ENCODE measurements at regions not wholly inside any gene's neighbourhood (a gene's known extent, or its start where the extent isn't known, plus 50 kb on each side); places are given as distances from the start of the nearest gene placed in this dataset.
"Not testable (repeated sequence)": the region's sequence is repeated elsewhere in the genome, so short reads cannot be mapped to it uniquely, and the experiment has no call there.

DNA sequence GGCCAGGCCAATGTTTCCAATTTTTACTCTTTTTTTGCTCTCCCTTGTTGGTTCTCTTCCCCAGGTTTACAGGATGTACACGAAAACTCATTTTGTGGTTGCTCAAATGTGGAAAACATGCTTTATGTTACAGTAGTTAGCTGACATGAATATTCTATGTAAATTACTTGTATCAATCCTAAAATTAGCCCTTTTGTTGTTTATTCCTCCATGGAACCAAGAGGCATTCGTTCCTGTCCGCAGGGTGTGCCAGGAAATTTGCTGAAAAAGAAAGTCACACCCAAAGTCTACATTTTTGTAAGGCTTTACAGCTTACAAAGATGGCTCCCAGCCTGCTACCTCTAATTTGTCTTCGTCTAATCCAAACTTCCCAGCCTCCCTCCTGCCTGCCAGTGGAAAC is 652.3 kb downstream of the ETS1 start:
- DNase-seq (no peak), ATAC-seq (ENCODE audit: insufficient read depth, low FRiP score) (no peak)
- Histone ChIP-seq H3K9me3 (ENCODE audit: control insufficient read depth in 4 of 4, insufficient read depth in 3 of 4, low read length in 3 of 4) (no peaks in the 10 kb centered on the region), H3K27ac (ENCODE audit: low read depth in 1 of 2, low read length in 1 of 2) (no peak overlapping the region), H3K36me3 (ENCODE audit: control insufficient read depth in 4 of 4, insufficient read depth in 4 of 4, low read length in 4 of 4) (no peaks in the 10 kb centered on the region), H3K4me3 (no peak overlapping the region), H3K27me3 (ENCODE audit: control insufficient read depth in 3 of 3, insufficient read depth in 3 of 3, low read length in 2 of 3) (no peaks in the 10 kb centered on the region), H3K4me1 (ENCODE audit: control insufficient read depth in 5 of 5, insufficient read depth in 5 of 5, low read length in 5 of 5) (no peaks in the 10 kb centered on the region), H3K9ac (ENCODE audit: insufficient read depth in 1 of 2, low read length in 2 of 2) (no peak overlapping the region)
- no peak for TF ChIP-seq CTCF (IDR thresholded peaks at IDR 0.05; ENCODE audit: control extremely low read depth, extremely low read depth)
- WGBS, 2 donors: 83 to 89% methylated on average over 4 of the region's 4 CpGs

DNA sequence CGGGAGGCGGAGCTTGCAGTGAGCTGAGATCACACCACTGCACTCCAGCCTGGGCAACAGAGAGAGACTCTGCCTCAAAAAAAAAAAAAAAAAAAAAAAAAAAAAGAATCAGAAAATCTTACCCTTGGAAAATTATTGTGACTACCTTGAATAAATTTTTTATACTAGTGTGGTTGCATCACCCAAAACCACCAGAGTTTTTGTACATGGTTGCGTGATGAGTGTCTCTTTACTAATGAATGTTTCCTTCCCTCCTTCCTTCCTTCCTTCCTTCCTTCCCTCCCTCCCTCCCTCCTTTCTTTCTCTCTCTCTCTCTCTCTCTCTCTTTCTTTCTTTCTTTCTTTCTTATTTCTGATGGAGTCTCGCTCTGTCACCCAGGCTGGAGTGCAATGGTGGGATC is 653.4 kb downstream of the ETS1 start:
- H3K36me3 ChIP-seq (ENCODE audit: control insufficient read depth in 4 of 4, insufficient read depth in 4 of 4, low read length in 4 of 4); H3K27ac ChIP-seq (ENCODE audit: low read depth in 1 of 2, low read length in 1 of 2); ATAC-seq (ENCODE audit: insufficient read depth, low FRiP score); H3K4me3 ChIP-seq; H3K4me1 ChIP-seq (ENCODE audit: control insufficient read depth in 5 of 5, insufficient read depth in 5 of 5, low read length in 5 of 5); H3K9ac ChIP-seq (ENCODE audit: insufficient read depth in 1 of 2, low read length in 2 of 2); H3K27me3 ChIP-seq (ENCODE audit: control insufficient read depth in 3 of 3, insufficient read depth in 3 of 3, low read length in 2 of 3); DNase-seq; H3K9me3 ChIP-seq (ENCODE audit: control insufficient read depth in 4 of 4, insufficient read depth in 3 of 4, low read length in 3 of 4): not testable (repeated sequence)
- 83 to 93% methylated on average over 4 of the region's 4 CpGs for WGBS, 2 donors

- H3K9me3 ChIP-seq (ENCODE audit: control insufficient read depth in 4 of 4, insufficient read depth in 3 of 4, low read length in 3 of 4): no peaks in the 10 kb centered on the region
- DNase-seq (peak; percentile 29 to 71 (median 35)), ATAC-seq (ENCODE audit: insufficient read depth, low FRiP score) (no peak)
- no peaks in the 10 kb centered on the region for H3K4me1 ChIP-seq (ENCODE audit: control insufficient read depth in 5 of 5, insufficient read depth in 5 of 5, low read length in 5 of 5)
- H3K27me3 ChIP-seq (ENCODE audit: control insufficient read depth in 3 of 3, insufficient read depth in 3 of 3, low read length in 2 of 3): no peaks in the 10 kb centered on the region
- no peak overlapping the region for H3K9ac ChIP-seq (ENCODE audit: insufficient read depth in 1 of 2, low read length in 2 of 2)
- TF ChIP-seq CTCF (IDR thresholded peaks at IDR 0.05; ENCODE audit: control extremely low read depth, extremely low read depth): no peak
- 67 to 89% methylated on average over 7 of the region's 7 CpGs for WGBS, 2 donors
- no peak overlapping the region for H3K27ac ChIP-seq (ENCODE audit: low read depth in 1 of 2, low read length in 1 of 2)
- no peak overlapping the region for H3K4me3 ChIP-seq
- H3K36me3 ChIP-seq (ENCODE audit: control insufficient read depth in 4 of 4, insufficient read depth in 4 of 4, low read length in 4 of 4): no peaks in the 10 kb centered on the region
These were observed 655.6 kb downstream of the ETS1 start for GRCh38 chr11:127931803-127932202.

GRCh38 chr11:127926721-127927120 is 660.6 kb downstream of the ETS1 start:
- ATAC-seq (ENCODE audit: insufficient read depth, low FRiP score): no peak
- WGBS, 2 donors: 94 to 96% methylated on average over 8 of the region's 8 CpGs

More at GRCh38 chr11:127926721-127927120, 660.6 kb downstream of the ETS1 start:
- H3K9ac ChIP-seq (ENCODE audit: insufficient read depth in 1 of 2, low read length in 2 of 2): no peak overlapping the region
- no peak overlapping the region for H3K4me3 ChIP-seq
- DNase-seq: no peak
- no peak for TF ChIP-seq CTCF (IDR thresholded peaks at IDR 0.05; ENCODE audit: control extremely low read depth, extremely low read depth)
- H3K27me3 ChIP-seq (ENCODE audit: control insufficient read depth in 3 of 3, insufficient read depth in 3 of 3, low read length in 2 of 3): no peaks in the 10 kb centered on the region
- H3K27ac ChIP-seq (ENCODE audit: low read depth in 1 of 2, low read length in 1 of 2): no peak overlapping the region
- H3K36me3 ChIP-seq (ENCODE audit: control insufficient read depth in 4 of 4, insufficient read depth in 4 of 4, low read length in 4 of 4): no peaks in the 10 kb centered on the region
- no peaks in the 10 kb centered on the region for H3K4me1 ChIP-seq (ENCODE audit: control insufficient read depth in 5 of 5, insufficient read depth in 5 of 5, low read length in 5 of 5)
- no peaks in the 10 kb centered on the region for H3K9me3 ChIP-seq (ENCODE audit: control insufficient read depth in 4 of 4, insufficient read depth in 3 of 4, low read length in 3 of 4)
